H9 (cell line): ENCODE measurements at regions not wholly inside any gene's neighbourhood (a gene's known extent, or its start where the extent isn't known, plus 50 kb on each side); places are given as distances from the start of the nearest gene placed in this dataset.

ENCODE experiments used
- DNase-seq: peaks from one replicate; pipeline ENCODE4 v3.0.0-alpha.2; 2017
- H2AFZ ChIP-seq: one replicate; pipeline ENCODE4 v1.6.1; 2013; ENCODE audit warnings: mild to moderate bottlenecking, low read length, control low read depth, moderate library complexity
- H2AK5ac ChIP-seq: 2 replicates; pipeline ENCODE4 v1.6.1; 2013; ENCODE audit warnings: low read length, control low read depth, mixed read lengths; ENCODE audit not compliant: insufficient read length
- H2BK120ac ChIP-seq: one replicate; pipeline ENCODE4 v1.6.1; 2013; ENCODE audit warnings: low read depth, mild to moderate bottlenecking, low read length, control low read depth, inconsistent platforms; ENCODE audit not compliant: poor library complexity, severe bottlenecking
- H2BK12ac ChIP-seq: 2 replicates; pipeline ENCODE4 v1.6.1; 2013; ENCODE audit warnings: low read length, control low read depth, mixed read lengths, low read depth; ENCODE audit not compliant: insufficient read length
- H2BK15ac ChIP-seq: 2 replicates; pipeline ENCODE4 v1.6.1; 2013; ENCODE audit warnings: low read depth, low read length, control low read depth
- H2BK20ac ChIP-seq: one replicate; pipeline ENCODE4 v1.6.1; 2013; ENCODE audit warnings: low read depth, mild to moderate bottlenecking, low read length, control low read depth, inconsistent platforms; ENCODE audit not compliant: poor library complexity, severe bottlenecking
- H2BK5ac ChIP-seq: 2 replicates; pipeline ENCODE4 v1.6.1; 2013; ENCODE audit warnings: low read length, control low read depth, mixed read lengths; ENCODE audit not compliant: insufficient read length
- H3K14ac ChIP-seq: 2 replicates; pipeline ENCODE4 v1.6.1; 2013; ENCODE audit warnings: low read length, control low read depth; ENCODE audit not compliant: insufficient read depth
- H3K18ac ChIP-seq: 2 replicates; pipeline ENCODE4 v1.6.1; 2013; ENCODE audit warnings: low read depth, mild to moderate bottlenecking, mixed read lengths, low read length, control low read depth; ENCODE audit not compliant: insufficient read length
- H3K23ac ChIP-seq: 2 replicates; pipeline ENCODE4 v1.6.1; 2013; ENCODE audit warnings: low read length, control low read depth, mixed read lengths, low read depth; ENCODE audit not compliant: insufficient read length
- H3K23me2 ChIP-seq: 2 replicates; pipeline ENCODE4 v1.6.1; 2013; ENCODE audit warnings: low read depth, mild to moderate bottlenecking, mixed read lengths, low read length, control low read depth; ENCODE audit not compliant: insufficient read length, poor library complexity, severe bottlenecking
- H3K27ac ChIP-seq: 2 replicates; pipeline ENCODE4 v1.5.1; 2013; ENCODE audit warnings: low read length, control low read depth, mixed read lengths, low read depth; ENCODE audit not compliant: insufficient read length
- H3K27me3 ChIP-seq: 2 replicates; pipeline ENCODE4 v1.6.1; 2013; ENCODE audit warnings: low read length, control low read depth, inconsistent platforms; ENCODE audit not compliant: insufficient read depth
- H3K4ac ChIP-seq: 2 replicates; pipeline ENCODE4 v1.6.1; 2013; ENCODE audit warnings: low read depth, mild to moderate bottlenecking, control low read depth, inconsistent platforms, low read length, moderate library complexity
- H3K4me1 ChIP-seq: 2 replicates; pipeline ENCODE4 v1.6.1; 2013; ENCODE audit warnings: low read length, control low read depth, inconsistent platforms; ENCODE audit not compliant: insufficient read depth
- H3K4me2 ChIP-seq: 2 replicates; pipeline ENCODE4 v1.6.1; 2013; ENCODE audit warnings: low read length, control low read depth, mixed read lengths; ENCODE audit not compliant: insufficient read length, insufficient read depth
- H3K56ac ChIP-seq: 2 replicates; pipeline ENCODE4 v1.6.1; 2013; ENCODE audit warnings: low read depth, mild to moderate bottlenecking, mixed read lengths, low read length, control low read depth; ENCODE audit not compliant: insufficient read length
- H3K79me1 ChIP-seq: 2 replicates; pipeline ENCODE4 v1.6.1; 2013; ENCODE audit warnings: low read depth, mild to moderate bottlenecking, moderate library complexity, low read length, control low read depth, inconsistent platforms; ENCODE audit not compliant: insufficient read depth, poor library complexity, severe bottlenecking
- H3K79me2 ChIP-seq: 2 replicates; pipeline ENCODE4 v1.6.1; 2013; ENCODE audit warnings: low read length, control low read depth, inconsistent platforms; ENCODE audit not compliant: insufficient read depth
- H3K9ac ChIP-seq: 2 replicates; pipeline ENCODE4 v1.6.1; 2013; ENCODE audit warnings: low read length, control low read depth, mixed read lengths; ENCODE audit not compliant: insufficient read length; ENCODE audit errors: extremely low read depth
- H3K9me3 ChIP-seq: one replicate; pipeline ENCODE4 v1.6.1; 2013; ENCODE audit warnings: low read depth, low read length, inconsistent platforms; ENCODE audit not compliant: control insufficient read depth
- H3T11ph ChIP-seq: one replicate; pipeline ENCODE4 v1.6.1; 2013; ENCODE audit warnings: mild to moderate bottlenecking, low read length, control low read depth, inconsistent platforms
- H4K20me1 ChIP-seq: one replicate; pipeline ENCODE4 v1.6.1; 2013; ENCODE audit not compliant: control insufficient read depth, insufficient read length, insufficient read depth
- H4K5ac ChIP-seq: 2 replicates; pipeline ENCODE4 v1.6.1; 2013; ENCODE audit warnings: low read depth, mild to moderate bottlenecking, mixed read lengths, low read length, control low read depth; ENCODE audit not compliant: insufficient read length
- H4K8ac ChIP-seq: replicated peaks from 2 replicates; pipeline ENCODE4 v1.6.1; 2013; ENCODE audit warnings: low read length, control low read depth, mixed read lengths, low read depth; ENCODE audit not compliant: insufficient read length
- H4K91ac ChIP-seq: 2 replicates; pipeline ENCODE4 v1.6.1; 2013; ENCODE audit warnings: low read depth, mild to moderate bottlenecking, moderate library complexity, mixed read lengths, low read length, control low read depth; ENCODE audit not compliant: insufficient read length
- H3K27ac Mint-ChIP-seq, 3 experiments: 2 replicates in 2 of 3; 3 replicates in 1 of 3; pipeline ENCODE4 v1.8.0; 2020 to 2021; ENCODE audit warnings: mixed read lengths in 3 of 3, mild to moderate bottlenecking in 1 of 3, moderate library complexity in 1 of 3
- H3K27me3 Mint-ChIP-seq: 2 replicates; pipeline ENCODE4 v1.8.0; 2021; ENCODE audit warnings: low read depth, mild to moderate bottlenecking, moderate library complexity, mixed read lengths
- H3K36me3 Mint-ChIP-seq, 3 experiments: 2 replicates in 2 of 3; 3 replicates in 1 of 3; pipeline ENCODE4 v1.8.0; 2020 to 2021; ENCODE audit warnings: low read depth in 3 of 3, mixed read lengths in 3 of 3; ENCODE audit not compliant: insufficient read depth in 1 of 3
- H3K4me1 Mint-ChIP-seq, 2 experiments: 2 replicates each; pipeline ENCODE4 v1.8.0; 2020; ENCODE audit warnings: mixed read lengths in 2 of 2
- H3K4me3 Mint-ChIP-seq, 2 experiments: 2 replicates in 1 of 2; 3 replicates in 1 of 2; pipeline ENCODE4 v1.8.0; 2020 to 2021; ENCODE audit warnings: mild to moderate bottlenecking in 2 of 2, mixed read lengths in 2 of 2, moderate library complexity in 1 of 2
- H3K9me3 Mint-ChIP-seq, 2 experiments: 2 replicates in 1 of 2; 3 replicates in 1 of 2; pipeline ENCODE4 v1.8.0; 2020; ENCODE audit warnings: mild to moderate bottlenecking in 2 of 2, mixed read lengths in 2 of 2, moderate library complexity in 1 of 2
- CTCF ChIP-seq: fragments of 200-600 bp; sonication (generic); conservative IDR thresholded peaks from 3 replicates; pipeline ENCODE4 v1.8.0; 2021; ENCODE audit warnings: antibody characterized with exemption, mild to moderate bottlenecking
- WGBS: extraction: QIAGEN DNeasy Blood & Tissue Kit; methylation state at CpG from one replicate; pipeline ENCODE4 v1.1.7; 2013; ENCODE audit warnings: missing lambda C conversion rate, low lambda C conversion rate, mixed read lengths; ENCODE audit not compliant: insufficient read length; ENCODE audit errors: extremely low coverage; 5-methylcytosine and 5-hydroxymethylcytosine counted together

GRCh38 chr18:34033968-34034367 lies 190.7 kb downstream of the NOL4 start:
- no peak for DNase-seq
- WGBS, result no CpG with 5 or more reads among the region's 4 CpGs
- Histone ChIP-seq H3K4me1 (no peaks in the 10 kb centered on the region), H3K18ac (no peak overlapping the region), H3K27ac (no peak overlapping the region), H2AFZ (no peak overlapping the region), H3K23ac (no peak overlapping the region), H3K79me1 (no peaks in the 10 kb centered on the region), H3K23me2 (no peaks in the 10 kb centered on the region), H2BK20ac (no peak overlapping the region), H3K56ac (no peak overlapping the region), H2BK12ac (no peak overlapping the region), H3K14ac (no peak overlapping the region), H3T11ph (no peak overlapping the region), H3K9ac (no peak overlapping the region), H4K20me1 (no peaks in the 10 kb centered on the region), H2BK5ac (no peak overlapping the region), H2BK120ac (no peak overlapping the region), H3K27me3 (no peaks in the 10 kb centered on the region), H4K8ac (no peak overlapping the region), H2BK15ac (no peak overlapping the region), H4K91ac (no peak overlapping the region), H3K4ac (no peak overlapping the region), H3K79me2 (no peaks in the 10 kb centered on the region), H3K4me2 (no peak overlapping the region), H2AK5ac (no peak overlapping the region), H4K5ac (no peak overlapping the region), H3K9me3 (no peaks in the 10 kb centered on the region)
- TF ChIP-seq CTCF, result no peak
- no peaks in the 10 kb centered on the region for H3K36me3 Mint-ChIP-seq
- H3K4me1 Mint-ChIP-seq, result no peaks in the 10 kb centered on the region
- peaks cover 0 to 3% of the 10 kb centered on the region in 2 experiments; a peak in 2 of 5 replicates for H3K9me3 Mint-ChIP-seq
- H3K4me3 Mint-ChIP-seq, result no peak overlapping the region
- no peaks in the 10 kb centered on the region for H3K27me3 Mint-ChIP-seq
- no peak overlapping the region for H3K27ac Mint-ChIP-seq
